ENCODE measurements at regions not wholly inside any gene's neighbourhood (a gene's known extent, or its start where the extent isn't known, plus 50 kb on each side); places are given as distances from the start of the nearest gene placed in this dataset.

- TF ChIP-seq TCF12 (IDR thresholded peaks at IDR 0.05; ENCODE audit: low read depth) (no peak), TEAD4 (IDR thresholded peaks at IDR 0.05) (no peak), USF1 (IDR thresholded peaks at IDR 0.05) (no peak), REST (IDR thresholded peaks at IDR 0.05; ENCODE audit: low read depth) (no peak), EP300 (IDR thresholded peaks at IDR 0.05; ENCODE audit: borderline replicate concordance) (no peak), RAD21 (IDR thresholded peaks at IDR 0.05; ENCODE audit: low read depth) (no peak), FOXM1 (IDR thresholded peaks at IDR 0.05; ENCODE audit: borderline replicate concordance, low read depth) (no peak), CEBPB (IDR thresholded peaks at IDR 0.05) (no peak), EGR1 (IDR thresholded peaks at IDR 0.05) (no peak), TAF1 (IDR thresholded peaks at IDR 0.05; ENCODE audit: low read depth) (no peak), CREB1 (IDR thresholded peaks at IDR 0.05; ENCODE audit: low read depth) (no peak), NFIC (IDR thresholded peaks at IDR 0.05) (no peak), YY1 (IDR thresholded peaks at IDR 0.05; ENCODE audit: low read depth) (no peak), ZBTB7A (IDR thresholded peaks at IDR 0.05; ENCODE audit: low read depth) (no peak), MAX (IDR thresholded peaks at IDR 0.05) (no peak)
These were observed 813.3 kb downstream of the NR2F2 start for GRCh38 chr15:97143592-97144376.

- TF ChIP-seq FOXM1 (IDR thresholded peaks at IDR 0.05; ENCODE audit: borderline replicate concordance, low read depth), result no peak
- no peak for TF ChIP-seq CREB1 (IDR thresholded peaks at IDR 0.05; ENCODE audit: low read depth)
- no peak for TF ChIP-seq TAF1 (IDR thresholded peaks at IDR 0.05; ENCODE audit: low read depth)
- TF ChIP-seq NFIC (IDR thresholded peaks at IDR 0.05), result no peak
- no peak for TF ChIP-seq TEAD4 (IDR thresholded peaks at IDR 0.05)
- no peak for TF ChIP-seq TCF12 (IDR thresholded peaks at IDR 0.05; ENCODE audit: low read depth)
- no peak for TF ChIP-seq ZBTB7A (IDR thresholded peaks at IDR 0.05; ENCODE audit: low read depth)
- no peak for TF ChIP-seq CEBPB (IDR thresholded peaks at IDR 0.05)
- no peak for TF ChIP-seq USF1 (IDR thresholded peaks at IDR 0.05)
These were observed 813.8 kb downstream of the NR2F2 start for GRCh38 chr15:97144377-97144711.

GRCh38 chr15:97146929-97147870 is 813.3 kb upstream of the ARRDC4 start:
- no peak for TF ChIP-seq TCF12 (IDR thresholded peaks at IDR 0.05; ENCODE audit: low read depth)
- no peak for TF ChIP-seq CREB1 (IDR thresholded peaks at IDR 0.05; ENCODE audit: low read depth)
- TF ChIP-seq MAX (IDR thresholded peaks at IDR 0.05), result no peak
- no peak for TF ChIP-seq REST (IDR thresholded peaks at IDR 0.05; ENCODE audit: low read depth)
- no peak for TF ChIP-seq EP300 (IDR thresholded peaks at IDR 0.05; ENCODE audit: borderline replicate concordance)
- TF ChIP-seq ZBTB7A (IDR thresholded peaks at IDR 0.05; ENCODE audit: low read depth), result no peak
- TF ChIP-seq NFIC (IDR thresholded peaks at IDR 0.05), result no peak
- no peak for TF ChIP-seq EGR1 (IDR thresholded peaks at IDR 0.05)
- TF ChIP-seq YY1 (IDR thresholded peaks at IDR 0.05; ENCODE audit: low read depth), result no peak
- no peak for TF ChIP-seq CEBPB (IDR thresholded peaks at IDR 0.05)
- no peak for TF ChIP-seq RAD21 (IDR thresholded peaks at IDR 0.05; ENCODE audit: low read depth)
- no peak for TF ChIP-seq FOXM1 (IDR thresholded peaks at IDR 0.05; ENCODE audit: borderline replicate concordance, low read depth)
- TF ChIP-seq TAF1 (IDR thresholded peaks at IDR 0.05; ENCODE audit: low read depth), result no peak

- TF ChIP-seq TEAD4 (IDR thresholded peaks at IDR 0.05) (no peak), NFIC (IDR thresholded peaks at IDR 0.05) (no peak), RAD21 (IDR thresholded peaks at IDR 0.05; ENCODE audit: low read depth) (no peak), ZBTB7A (IDR thresholded peaks at IDR 0.05; ENCODE audit: low read depth) (no peak), EP300 (IDR thresholded peaks at IDR 0.05; ENCODE audit: borderline replicate concordance) (no peak), EGR1 (IDR thresholded peaks at IDR 0.05) (no peak), MAX (IDR thresholded peaks at IDR 0.05) (no peak), REST (IDR thresholded peaks at IDR 0.05; ENCODE audit: low read depth) (no peak), USF1 (IDR thresholded peaks at IDR 0.05) (no peak)
These were observed 807.0 kb upstream of the ARRDC4 start for GRCh38 chr15:97153356-97153965.
